ENCODE measurements at regions not wholly inside any gene's neighbourhood (a gene's known extent, or its start where the extent isn't known, plus 50 kb on each side); places are given as distances from the start of the nearest gene placed in this dataset.

DNA sequence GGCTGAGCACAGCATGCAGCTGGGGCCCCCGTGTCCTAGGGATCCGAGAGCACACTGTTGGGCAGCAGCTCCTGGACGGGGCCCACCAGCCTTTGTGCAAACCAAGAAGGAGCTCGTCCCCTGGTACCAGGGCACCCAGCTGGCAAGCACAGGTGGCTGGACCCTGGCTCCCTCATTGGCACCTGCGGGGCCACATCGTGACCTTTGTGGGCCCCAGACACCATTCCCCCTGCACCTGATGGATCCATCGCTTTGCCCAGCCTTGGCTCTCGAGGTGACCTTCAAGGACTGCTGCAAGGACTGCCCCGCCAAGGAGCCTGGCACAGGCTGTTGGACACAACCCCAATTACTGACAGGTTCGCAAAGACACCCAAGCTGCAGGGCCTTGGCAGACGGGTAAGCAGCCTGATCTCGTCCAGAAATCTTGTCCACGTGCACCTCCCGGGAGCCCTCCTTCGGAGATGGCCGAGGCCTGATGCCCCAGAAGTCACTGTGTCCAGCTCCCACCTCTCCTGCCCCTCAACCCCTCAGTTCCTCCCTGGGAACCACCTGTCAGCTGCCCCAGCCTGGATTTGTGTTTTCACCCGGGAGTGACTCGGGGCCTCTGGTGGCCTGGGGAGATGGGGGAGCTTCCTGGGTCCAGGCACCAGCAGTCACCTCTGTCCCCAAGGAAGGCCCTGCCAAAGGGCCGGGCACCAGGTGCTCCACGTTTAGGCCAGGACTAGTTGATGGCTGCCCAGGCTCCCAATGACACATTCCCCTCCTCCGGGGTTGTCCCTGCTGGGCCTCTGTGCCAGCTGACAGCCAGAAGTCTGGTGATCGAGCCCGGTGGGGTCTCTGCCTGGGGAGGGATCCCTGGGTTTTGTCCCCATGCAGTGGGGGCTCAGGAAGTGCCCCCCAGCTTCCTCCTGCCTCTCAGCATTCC is 137.1 kb upstream of the PPP1R26 start:
- POLR2A ChIA-PET (ENCODE audit: unreplicated experiment): interaction anchor here (0.6 kb wide), 1 partner anchor 36 kb away, joined by 3 read pairs; no protein-coding TSS in a partner anchor
- H3K36me3 ChIP-seq (ENCODE audit: control insufficient read depth, insufficient read depth, low read length): no peaks in the 10 kb centered on the region
- BruUV-seq (replicated peaks): no TSS peak

More for the DNA sequence above, 137.1 kb upstream of the PPP1R26 start:
- in situ Hi-C loops (cut with MboI; ENCODE audit: low sequenced_read_pairs) (no loop called here), intact Hi-C loops (cut with micrococcal nuclease) (no loop called here), dilution Hi-C loops (cut with HindIII; ENCODE audit: low sequenced_read_pairs, unreplicated experiment) (no loop called here)
- Histone ChIP-seq H3K27me3 (ENCODE audit: control insufficient read depth, insufficient read depth, low read length) (no peaks in the 10 kb centered on the region; the same call in 1 of the 2 replicates), H2BK20ac (ENCODE audit: low read depth, low read length) (no peak overlapping the region), H3K79me1 (ENCODE audit: low read depth in 1 of 2, low read length in 2 of 2) (no peaks in the 10 kb centered on the region), H3K27ac (ENCODE audit: insufficient read depth, low read length) (no peak overlapping the region), H3K9me3 (ENCODE audit: control insufficient read depth, insufficient read depth, low read length) (peaks cover 2% of the 10 kb centered on the region; the same call in 1 of the 2 replicates), H3K9ac (ENCODE audit: low read depth, low read length) (no peak overlapping the region), H2BK15ac (ENCODE audit: low read depth, low read length) (no peak overlapping the region), H2AK9ac (replicated peaks; ENCODE audit: low read depth, low read length, poor library complexity) (no peak overlapping the region), H4K91ac (ENCODE audit: insufficient read depth, low read depth, low read length) (no peak overlapping the region), H4K20me1 (ENCODE audit: insufficient read depth, low read length) (no peaks in the 10 kb centered on the region), H3K56ac (ENCODE audit: extremely low read depth, insufficient read depth, low read length) (no peak overlapping the region), H2AFZ (replicated peaks; ENCODE audit: low read length, poor library complexity) (no peak overlapping the region), H3K4me1 (ENCODE audit: control insufficient read depth, insufficient read depth, low read length) (no peaks in the 10 kb centered on the region), H3K18ac (ENCODE audit: low read depth, low read length) (no peak overlapping the region), H3K14ac (replicated peaks; ENCODE audit: low read depth, low read length) (no peak overlapping the region), H4K8ac (ENCODE audit: low read depth in 2 of 2, low read length in 2 of 2) (no peak overlapping the region), H3K4ac (ENCODE audit: low read depth, low read length) (no peak overlapping the region), H3K23ac (ENCODE audit: low read depth, low read length) (no peak overlapping the region), H2BK120ac (ENCODE audit: low read depth, low read length) (no peak overlapping the region), H2BK5ac (ENCODE audit: low read depth, low read length, poor library complexity, severe bottlenecking) (no peak overlapping the region), H3K4me2 (ENCODE audit: low read depth, low read length) (no peak overlapping the region), H4K5ac (ENCODE audit: low read depth, low read length) (no peak overlapping the region), H3K4me3 (ENCODE audit: insufficient read depth, low read depth, low read length) (no peak overlapping the region), H3K9me1 (ENCODE audit: insufficient read depth, low read length) (no peaks in the 10 kb centered on the region), H2AK5ac (ENCODE audit: low read depth, low read length) (no peak overlapping the region)
- CTCF ChIA-PET: no interaction called here
- 60% methylated on average over 11 of the region's 23 CpGs; no CpG with 5 or more reads in 1 of the 2 experiments for WGBS, 2 experiments (ENCODE audit: extremely low coverage in 2 of 2, insufficient read length in 1 of 2)
- TF ChIP-seq, protein P1, sequence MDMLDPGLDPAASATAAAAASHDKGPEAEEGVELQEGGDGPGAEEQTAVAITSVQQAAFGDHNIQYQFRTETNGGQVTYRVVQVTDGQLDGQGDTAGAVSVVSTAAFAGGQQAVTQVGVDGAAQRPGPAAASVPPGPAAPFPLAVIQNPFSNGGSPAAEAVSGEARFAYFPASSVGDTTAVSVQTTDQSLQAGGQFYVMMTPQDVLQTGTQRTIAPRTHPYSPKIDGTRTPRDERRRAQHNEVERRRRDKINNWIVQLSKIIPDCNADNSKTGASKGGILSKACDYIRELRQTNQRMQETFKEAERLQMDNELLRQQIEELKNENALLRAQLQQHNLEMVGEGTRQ (IDR thresholded peaks at IDR 0.05; ENCODE audit: low read depth, low read length): no peak
- no peak for TF ChIP-seq RFX5 (IDR thresholded peaks at IDR 0.05; ENCODE audit: low read depth, low read length)
- TF ChIP-seq CHD1 (IDR thresholded peaks at IDR 0.05; ENCODE audit: low read depth, low read length): no peak
- TF ChIP-seq CEBPB (IDR thresholded peaks at IDR 0.05; ENCODE audit: low read depth, low read length): no peak
- TF ChIP-seq FOS (IDR thresholded peaks at IDR 0.05; ENCODE audit: low read depth, low read length): no peak
- no peak for TF ChIP-seq POLR2A (IDR thresholded peaks at IDR 0.05; ENCODE audit: low read depth, low read length)
- TF ChIP-seq BHLHE40 (IDR thresholded peaks at IDR 0.05; ENCODE audit: low read depth, low read length): no peak
- no peak for TF ChIP-seq SMC3 (IDR thresholded peaks at IDR 0.05; ENCODE audit: low read depth, low read length)
- no peak for TF ChIP-seq NFE2L2 (IDR thresholded peaks at IDR 0.05; ENCODE audit: low read depth, low read length)
- TF ChIP-seq RCOR1 (IDR thresholded peaks at IDR 0.05; ENCODE audit: insufficient replicate concordance, low read length): no peak
- no peak for TF ChIP-seq MXI1 (IDR thresholded peaks at IDR 0.05; ENCODE audit: borderline replicate concordance, low read depth, low read length)
- no peak for TF ChIP-seq ELK1 (IDR thresholded peaks at IDR 0.05; ENCODE audit: borderline replicate concordance, low read depth, low read length)
- no peak for TF ChIP-seq RAD21 (IDR thresholded peaks at IDR 0.05; ENCODE audit: low read length)
- DNase-seq (no peak), ATAC-seq (ENCODE audit: low read depth) (no peak)

Measured in IMR-90 (cell line).